ENCODE measurements at regions not wholly inside any gene's neighbourhood (a gene's known extent, or its start where the extent isn't known, plus 50 kb on each side); places are given as distances from the start of the nearest gene placed in this dataset.

- no peaks in the 10 kb centered on the region for H3K27me3 ChIP-seq (ENCODE audit: insufficient read depth, low read depth)
- H2AFZ ChIP-seq (ENCODE audit: low read depth), result no peak overlapping the region
- no peak overlapping the region for H3K4me3 ChIP-seq (IDR thresholded peaks at IDR 0.05; ENCODE audit: insufficient read depth, low read depth, low read length)
- H3K4me1 ChIP-seq (ENCODE audit: low read depth, poor library complexity, severe bottlenecking), result no peaks in the 10 kb centered on the region
- H3K79me2 ChIP-seq (ENCODE audit: insufficient read depth, low read depth), result no peaks in the 10 kb centered on the region
- no peaks in the 10 kb centered on the region for H3K36me3 ChIP-seq (ENCODE audit: insufficient read depth)
- H4K20me1 ChIP-seq (ENCODE audit: insufficient read depth), result no peaks in the 10 kb centered on the region
- H3K9ac ChIP-seq, result no peak overlapping the region
- H3K27ac ChIP-seq, result no peak overlapping the region
- no peak overlapping the region for H3K4me2 ChIP-seq
- no peak for TF ChIP-seq CTCF (conservative IDR thresholded peaks at IDR 0.05; ENCODE audit: low read depth, low read length)
Measured at GRCh38 chr6:145175470-145175869, 559.9 kb downstream of the EPM2A start.

GRCh38 chr6:145178391-145178790 lies 556.9 kb downstream of the EPM2A start:
- Histone ChIP-seq H3K4me3 (IDR thresholded peaks at IDR 0.05; ENCODE audit: insufficient read depth, low read depth, low read length) (no peak overlapping the region), H3K4me1 (ENCODE audit: low read depth, poor library complexity, severe bottlenecking) (no peaks in the 10 kb centered on the region), H3K9ac (no peak overlapping the region), H3K36me3 (ENCODE audit: insufficient read depth) (no peaks in the 10 kb centered on the region), H3K27me3 (ENCODE audit: insufficient read depth, low read depth) (no peaks in the 10 kb centered on the region), H3K79me2 (ENCODE audit: insufficient read depth, low read depth) (no peaks in the 10 kb centered on the region), H4K20me1 (ENCODE audit: insufficient read depth) (no peaks in the 10 kb centered on the region), H3K4me2 (no peak overlapping the region), H3K27ac (no peak overlapping the region), H2AFZ (ENCODE audit: low read depth) (no peak overlapping the region)
- no peak for TF ChIP-seq CTCF (conservative IDR thresholded peaks at IDR 0.05; ENCODE audit: low read depth, low read length)

GRCh38 chr6:145187491-145188206 lies 547.7 kb downstream of the EPM2A start:
- Histone ChIP-seq H3K27ac (no peak overlapping the region), H2AFZ (ENCODE audit: low read depth) (no peak overlapping the region), H4K20me1 (ENCODE audit: insufficient read depth) (no peaks in the 10 kb centered on the region), H3K79me2 (ENCODE audit: insufficient read depth, low read depth) (no peaks in the 10 kb centered on the region), H3K4me2 (no peak overlapping the region), H3K36me3 (ENCODE audit: insufficient read depth) (no peaks in the 10 kb centered on the region), H3K4me3 (IDR thresholded peaks at IDR 0.05; ENCODE audit: insufficient read depth, low read depth, low read length) (no peak overlapping the region), H3K27me3 (ENCODE audit: insufficient read depth, low read depth) (no peaks in the 10 kb centered on the region), H3K4me1 (ENCODE audit: low read depth, poor library complexity, severe bottlenecking) (no peaks in the 10 kb centered on the region), H3K9ac (no peak overlapping the region)
- TF ChIP-seq CTCF (conservative IDR thresholded peaks at IDR 0.05; ENCODE audit: low read depth, low read length), result no peak

GRCh38 chr6:145189836-145190235 lies 545.5 kb downstream of the EPM2A start:
- Histone ChIP-seq H3K27me3 (ENCODE audit: insufficient read depth, low read depth) (no peaks in the 10 kb centered on the region), H3K4me2 (no peak overlapping the region), H3K4me3 (IDR thresholded peaks at IDR 0.05; ENCODE audit: insufficient read depth, low read depth, low read length) (no peak overlapping the region), H3K9ac (no peak overlapping the region), H4K20me1 (ENCODE audit: insufficient read depth) (no peaks in the 10 kb centered on the region), H3K4me1 (ENCODE audit: low read depth, poor library complexity, severe bottlenecking) (no peaks in the 10 kb centered on the region), H2AFZ (ENCODE audit: low read depth) (no peak overlapping the region), H3K79me2 (ENCODE audit: insufficient read depth, low read depth) (no peaks in the 10 kb centered on the region), H3K36me3 (ENCODE audit: insufficient read depth) (no peaks in the 10 kb centered on the region), H3K27ac (no peak overlapping the region)
- no peak for TF ChIP-seq CTCF (conservative IDR thresholded peaks at IDR 0.05; ENCODE audit: low read depth, low read length)

Measured in KMS-11 (cell line).